KG1 (cell line): ENCODE measurements at regions not wholly inside any gene's neighbourhood (a gene's known extent, or its start where the extent isn't known, plus 50 kb on each side); places are given as distances from the start of the nearest gene placed in this dataset.
"Not testable (repeated sequence)": the region's sequence is repeated elsewhere in the genome, so short reads cannot be mapped to it uniquely, and the experiment has no call there.

ENCODE experiments used
- DNase-seq: peaks from one replicate; lab custom pipeline; 2025; lab: John Stamatoyannopoulos, UW

DNA sequence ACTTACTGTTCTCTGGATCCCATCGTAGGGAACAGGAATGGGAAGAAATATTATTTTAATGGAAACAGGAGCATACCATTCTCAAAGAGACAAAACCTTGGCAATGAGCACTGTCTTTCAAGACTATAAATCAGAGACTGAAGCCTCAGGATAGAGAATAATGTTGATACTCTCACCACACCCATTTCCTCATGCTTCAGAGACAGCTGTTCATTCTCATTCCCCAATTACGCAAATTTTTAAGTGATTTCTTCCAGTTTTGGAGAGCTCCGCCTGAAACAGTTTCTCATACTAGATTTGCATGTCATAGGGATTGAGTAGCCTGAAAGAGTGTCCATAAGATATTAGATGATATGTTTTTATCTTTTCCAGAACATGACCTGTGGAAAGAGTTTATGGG is 290.5 kb upstream of the RASA1 start:
- DNase-seq = no peak

DNA sequence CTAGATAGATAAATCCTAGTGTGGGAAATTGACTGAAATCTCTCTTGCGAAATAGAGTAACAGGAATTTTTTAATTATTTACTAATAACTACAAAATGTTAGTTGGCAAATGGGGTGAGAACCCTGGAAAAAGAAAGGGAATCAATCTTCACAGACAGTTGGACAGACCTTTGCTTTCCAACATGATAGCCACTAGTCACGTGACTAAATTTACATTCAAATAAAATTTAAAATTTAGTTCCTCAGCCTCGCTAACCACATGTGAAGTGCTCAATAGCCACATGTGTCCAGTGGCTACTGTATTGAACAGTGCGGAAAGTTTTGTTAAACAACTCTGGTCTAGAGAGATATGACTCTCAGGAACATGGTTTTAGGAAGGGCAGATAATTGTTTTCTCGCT is 289.9 kb upstream of the RASA1 start:
- DNase-seq = no peak

DNA sequence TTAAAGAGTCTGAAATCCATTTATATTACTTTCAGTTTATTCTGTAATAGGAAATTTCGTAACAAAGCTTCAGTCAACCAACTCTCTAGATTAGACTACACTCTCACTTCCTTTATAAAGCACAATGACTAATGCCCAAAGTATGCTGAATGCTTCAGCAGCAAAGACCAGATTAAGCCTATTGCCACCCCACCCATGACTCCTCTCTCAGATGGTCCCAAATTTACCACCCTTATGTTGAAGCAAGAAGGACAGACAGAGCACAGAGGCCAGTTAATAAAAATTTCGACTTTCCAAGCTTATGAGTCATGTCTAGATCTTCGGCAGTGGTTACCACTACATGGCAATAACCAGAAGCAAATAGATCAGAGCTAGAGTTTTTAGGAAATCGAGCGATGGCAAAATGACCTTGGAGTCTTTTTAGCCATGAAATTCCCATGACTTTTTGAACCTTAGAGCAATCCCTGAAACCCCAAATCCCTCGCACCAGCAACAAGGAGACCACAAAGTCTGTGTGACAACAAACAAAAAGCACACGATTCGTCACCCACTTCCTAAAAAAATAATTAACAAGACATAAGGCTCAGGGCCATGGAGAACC is 287.8 kb upstream of the RASA1 start:
- DNase-seq = no peak

DNA sequence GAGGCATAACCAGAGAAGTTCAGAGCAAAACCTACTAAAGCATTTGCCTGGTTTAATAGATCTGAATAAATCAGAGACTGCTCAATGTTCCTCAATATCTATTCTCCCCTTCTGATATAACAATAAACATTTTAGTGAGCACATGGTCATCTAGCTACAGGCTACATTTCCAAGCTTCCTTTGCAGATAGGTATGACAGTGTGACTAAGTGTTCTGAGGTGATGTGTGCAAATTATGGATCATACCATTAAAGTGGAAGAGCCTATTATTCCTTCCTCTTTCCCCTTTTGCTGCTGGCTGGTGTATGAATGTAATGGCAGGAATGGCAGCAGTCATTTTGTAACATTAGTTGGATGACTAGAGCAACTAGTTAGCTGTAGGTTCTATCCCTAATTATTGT is 285.8 kb upstream of the RASA1 start:
- no peak for DNase-seq

DNA sequence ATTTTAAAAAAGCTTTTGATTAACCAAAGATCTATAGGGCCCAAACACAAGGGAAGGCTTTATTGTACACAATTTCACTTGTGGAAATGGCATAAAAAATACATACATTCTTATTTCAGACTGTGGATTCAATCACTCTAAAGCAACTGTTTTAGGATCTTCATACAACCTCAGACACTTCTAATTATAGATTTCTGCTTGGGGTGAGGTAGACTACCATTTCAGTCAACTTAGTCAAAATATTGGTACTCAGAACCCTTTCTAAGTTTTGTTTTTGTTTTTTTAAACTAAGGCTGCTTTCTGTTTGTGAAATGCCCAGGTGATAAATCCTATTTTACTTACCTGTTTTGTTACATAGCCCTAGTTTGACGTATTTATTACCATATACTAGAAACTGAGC is 284.5 kb upstream of the RASA1 start:
- no peak for DNase-seq

DNA sequence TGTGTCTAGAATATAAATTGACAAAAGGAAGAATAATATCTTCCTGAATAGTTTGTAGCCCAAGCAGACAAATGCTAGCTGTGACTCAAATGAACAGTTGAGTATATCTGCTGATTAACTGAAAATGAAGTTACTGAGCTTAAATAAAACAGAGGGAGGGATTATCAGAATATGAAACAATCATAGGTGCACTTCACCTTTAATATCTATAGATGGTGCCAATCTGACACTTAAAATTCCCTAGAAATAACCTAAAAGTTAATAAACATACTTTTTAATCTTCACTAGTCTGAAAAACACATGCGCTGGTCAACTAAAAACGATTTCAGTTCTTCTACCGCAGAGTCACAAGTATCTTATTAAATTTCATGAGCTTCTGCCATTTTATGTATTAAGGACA is 280.8 kb upstream of the RASA1 start:
- no peak for DNase-seq

DNA sequence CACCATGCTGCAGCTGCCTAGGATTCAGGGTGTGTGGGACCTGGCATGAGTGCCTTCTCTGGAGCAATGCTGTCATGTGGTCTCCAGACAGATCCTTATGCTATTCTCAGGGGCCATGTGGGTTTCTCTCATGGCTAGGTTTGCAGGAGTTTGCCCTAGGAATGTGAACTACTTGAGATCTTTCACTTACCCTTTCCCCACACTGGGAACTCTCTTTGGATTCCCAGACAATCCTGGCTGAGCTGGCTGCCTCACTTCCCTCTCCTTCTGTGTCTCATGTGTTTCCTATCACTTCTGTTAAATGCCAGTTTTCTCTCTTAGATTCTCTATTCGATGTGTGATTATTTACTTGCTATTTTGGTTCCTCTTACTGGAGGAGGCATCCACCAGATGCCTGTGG is 270.2 kb upstream of the RASA1 start:
- DNase-seq = no peak

DNA sequence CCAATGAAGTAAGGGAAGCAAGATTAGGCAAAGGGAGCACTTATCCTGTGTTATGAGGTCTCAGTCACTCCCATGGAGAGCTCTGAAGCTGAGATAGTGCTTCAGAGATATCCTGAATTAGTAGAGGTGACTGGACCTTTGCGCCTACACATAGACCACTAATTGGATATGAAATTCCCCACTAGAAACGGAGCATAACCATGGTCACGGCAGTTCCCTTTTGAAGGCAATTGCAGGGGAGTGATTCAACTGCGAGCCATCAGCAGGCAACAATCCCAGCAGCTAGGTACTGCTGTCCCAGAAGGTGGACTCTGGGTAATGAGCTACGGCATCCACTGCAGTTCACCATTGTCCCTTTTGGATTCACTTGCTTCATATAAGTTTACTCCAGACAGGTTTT is 267.7 kb upstream of the RASA1 start:
- DNase-seq = no peak

DNA sequence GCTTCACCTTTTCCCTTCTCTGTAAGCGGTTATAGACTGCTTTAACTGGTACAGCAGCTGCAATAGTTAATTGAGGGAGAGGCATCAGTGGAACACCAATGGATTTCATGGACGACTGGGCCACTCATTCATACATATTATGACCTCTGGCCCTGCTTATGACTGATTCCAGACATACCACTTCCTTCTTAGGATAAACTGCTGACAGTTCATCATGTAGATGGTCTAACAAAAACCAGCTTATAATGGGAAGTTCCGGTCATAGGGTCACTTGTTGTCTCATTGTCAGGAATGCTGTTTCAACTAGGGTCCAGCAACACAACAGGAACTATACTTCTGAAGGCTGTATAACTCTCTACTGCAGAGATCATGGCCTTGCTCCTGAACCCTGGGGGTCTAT is 265.2 kb upstream of the RASA1 start:
- no peak for DNase-seq

DNA sequence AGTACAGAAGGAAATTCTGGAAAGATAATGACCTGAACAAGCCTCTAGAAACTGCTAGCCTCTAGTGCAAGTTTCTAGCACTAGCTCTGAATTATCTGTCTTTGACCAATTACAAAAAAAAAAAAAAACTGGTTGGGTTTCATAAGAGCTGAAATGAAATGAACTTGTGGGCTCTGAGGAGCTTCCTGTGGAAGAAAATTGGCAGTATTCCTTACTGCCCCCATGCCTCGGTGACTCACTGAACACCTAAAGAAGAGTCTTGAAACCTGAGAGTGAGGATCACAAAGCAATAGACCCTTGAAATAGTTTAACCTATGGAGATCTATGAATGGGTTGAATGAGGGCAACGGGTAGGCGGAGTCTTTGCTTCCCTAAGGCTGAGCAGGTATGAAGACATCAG is 263.6 kb upstream of the RASA1 start:
- no peak for DNase-seq

DNA sequence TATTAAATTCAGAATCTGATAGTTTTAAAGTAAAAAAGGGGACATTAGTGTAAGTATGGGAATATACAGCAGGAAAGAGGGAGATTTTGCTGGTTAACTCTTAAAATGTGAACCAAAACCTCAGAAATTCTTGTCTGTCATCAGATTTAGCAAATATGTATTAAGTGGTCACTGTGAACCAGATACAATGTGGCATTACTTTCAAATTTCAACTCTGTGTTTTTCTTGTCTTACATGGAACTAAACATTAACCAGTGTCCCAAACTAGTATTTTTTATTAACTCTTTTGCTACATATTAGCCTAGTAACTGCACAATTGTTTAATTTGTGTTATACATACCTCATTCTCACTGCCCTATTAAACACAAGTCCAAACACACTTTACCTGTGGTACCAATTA is 259.9 kb upstream of the RASA1 start:
- no peak for DNase-seq

DNA sequence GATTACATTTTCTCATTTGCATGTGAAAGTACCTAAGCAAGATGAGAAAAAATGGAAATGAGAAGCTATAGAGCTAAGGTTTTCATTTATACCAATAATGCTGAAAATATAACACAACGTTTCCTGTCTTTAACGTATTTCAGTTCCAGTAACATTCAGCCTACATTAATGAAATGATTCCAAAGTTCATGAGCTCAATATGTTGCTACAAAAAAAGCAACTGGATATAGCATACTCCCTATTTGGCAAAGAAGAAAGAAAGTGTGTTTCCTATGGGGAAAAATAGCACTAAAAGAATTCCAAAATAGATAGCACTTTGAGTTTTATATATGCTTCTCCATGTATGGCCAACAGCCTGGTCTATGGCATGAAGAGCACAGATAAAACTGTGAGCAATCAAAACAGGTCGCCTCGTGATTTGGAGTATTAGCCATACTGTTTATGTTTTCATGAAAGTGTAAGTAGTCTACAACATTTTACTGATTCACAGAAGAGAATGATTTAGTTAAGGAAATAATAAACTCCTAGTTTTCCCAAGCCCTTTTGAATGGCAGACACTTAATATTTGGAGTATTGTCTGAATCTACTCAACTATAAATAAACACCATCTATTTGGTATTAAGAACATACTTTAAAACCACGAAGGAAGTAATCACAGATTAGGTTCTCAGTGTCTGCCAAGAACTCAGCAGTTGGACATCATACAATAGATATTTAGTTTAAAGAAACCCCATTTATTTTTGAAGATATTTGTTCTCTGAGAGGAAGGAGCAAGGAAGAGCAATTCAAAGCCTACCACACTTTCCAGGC is 258.7 kb upstream of the RASA1 start:
- no peak for DNase-seq

DNA sequence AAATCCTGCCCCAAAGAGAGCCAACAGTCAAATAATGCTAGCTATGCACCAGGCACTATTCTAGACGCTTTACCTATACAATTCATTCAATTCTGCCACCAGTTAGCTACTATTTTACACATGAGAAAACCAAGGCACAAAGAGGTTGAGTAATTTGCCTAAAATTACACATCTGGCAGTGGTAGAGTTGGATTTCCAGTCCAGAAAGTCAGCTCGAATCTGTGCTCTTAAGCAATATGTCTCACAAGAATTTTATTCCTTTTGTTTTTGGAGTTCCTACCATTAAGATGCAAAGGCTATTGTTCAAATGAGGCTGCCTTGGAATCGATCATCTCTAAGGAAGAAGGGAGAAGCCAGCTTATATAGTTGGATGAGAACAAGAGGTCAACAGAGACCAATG is 256.9 kb upstream of the RASA1 start:
- DNase-seq = no peak

DNA sequence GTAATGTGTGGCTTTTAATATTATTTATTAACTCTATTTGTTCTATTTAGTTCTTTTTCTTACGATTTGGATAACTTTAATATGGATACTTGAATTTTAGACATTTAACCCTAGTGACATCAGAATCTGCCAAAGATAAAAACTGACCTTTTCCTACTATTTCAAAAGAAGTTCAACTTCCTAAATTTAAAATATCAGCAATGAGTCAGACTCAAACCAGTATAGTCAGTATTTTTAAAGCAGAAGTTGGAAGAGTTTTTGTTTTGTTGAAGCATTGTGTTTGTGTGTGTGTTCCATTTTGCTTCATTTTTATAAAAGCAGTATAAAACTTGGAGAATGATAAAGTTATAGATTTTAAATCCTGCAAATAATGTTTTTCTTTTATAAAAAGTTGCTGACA is 251.8 kb upstream of the RASA1 start:
- DNase-seq = no peak

DNA sequence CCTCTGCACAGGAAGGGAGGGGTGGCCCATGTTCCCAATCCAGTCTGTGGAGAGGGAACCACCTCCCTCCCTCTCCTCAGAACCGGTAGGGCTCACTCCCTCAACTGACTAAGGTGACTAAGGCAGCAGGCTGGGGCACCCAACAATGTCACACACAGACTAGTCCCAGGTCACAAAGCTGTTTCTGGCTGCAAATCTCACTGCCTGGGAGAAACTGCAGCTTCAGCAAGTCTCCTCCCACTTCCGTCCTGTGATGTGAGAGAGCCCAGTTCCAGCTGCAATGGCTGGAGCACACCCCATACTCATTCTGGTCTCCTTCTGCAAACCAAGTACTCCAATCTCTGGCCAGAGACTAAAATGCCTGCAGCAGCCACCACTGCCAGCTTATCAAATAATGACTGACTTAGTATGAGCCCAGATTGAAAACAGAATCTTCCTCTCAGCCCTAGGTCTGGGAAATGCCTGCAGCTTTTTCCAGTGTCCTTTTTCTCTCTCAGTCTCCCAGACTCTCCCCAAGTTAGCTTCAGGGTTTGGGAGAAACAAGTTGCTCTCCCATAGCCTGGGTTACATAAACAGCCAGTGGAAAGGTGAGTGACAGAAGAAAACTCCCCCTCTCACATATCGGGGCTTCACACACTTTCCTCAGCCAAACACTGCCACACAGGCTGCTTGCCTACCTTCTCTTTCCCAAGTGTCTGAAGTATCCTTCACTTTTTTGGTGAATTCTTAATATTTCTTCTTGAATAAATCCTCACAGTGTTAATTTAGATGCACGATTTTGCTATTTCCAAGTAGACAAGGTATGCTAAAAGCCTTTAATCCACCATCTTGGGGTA is 247.4 kb upstream of the RASA1 start:
- DNase-seq = no peak

DNA sequence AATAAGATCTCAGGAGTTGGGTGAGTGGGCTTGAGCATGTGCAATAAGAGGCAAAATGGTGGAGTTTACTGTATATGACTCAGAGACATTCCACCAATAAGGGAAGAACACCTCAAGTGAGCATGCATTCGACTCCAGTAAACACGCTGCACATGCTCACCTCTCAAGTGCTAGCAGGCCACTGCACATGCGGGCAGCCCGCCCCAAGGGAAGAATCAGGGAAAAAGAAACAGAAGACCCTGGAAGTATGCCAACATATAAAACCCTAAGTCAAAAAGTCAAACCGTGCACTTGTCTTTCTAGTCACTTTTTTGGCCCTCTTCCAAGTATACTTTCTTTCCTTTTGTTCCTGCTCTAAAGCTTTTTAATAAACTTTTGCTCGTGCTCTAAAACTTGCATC is 245.3 kb upstream of the RASA1 start:
- no peak for DNase-seq

DNA sequence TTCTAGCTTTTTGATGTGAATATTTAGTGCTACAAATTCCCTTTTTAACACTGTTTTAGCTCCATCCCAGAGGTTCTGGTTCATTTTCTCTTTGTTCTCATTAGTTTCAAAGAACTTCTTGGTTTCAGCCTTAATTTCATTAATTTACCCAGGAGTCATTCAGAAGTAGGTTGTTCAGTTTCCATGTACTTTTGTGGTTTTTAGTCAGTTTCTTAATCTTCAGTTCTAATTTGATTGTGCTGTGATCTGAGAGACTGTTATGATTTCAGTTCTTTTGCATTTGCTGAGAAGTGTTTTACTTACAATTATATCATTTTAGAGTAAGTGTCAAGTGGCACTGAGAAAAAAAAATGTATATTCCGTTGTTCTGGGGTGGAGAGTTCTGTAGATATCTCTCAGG is 240.1 kb upstream of the RASA1 start:
- no peak for DNase-seq

DNA sequence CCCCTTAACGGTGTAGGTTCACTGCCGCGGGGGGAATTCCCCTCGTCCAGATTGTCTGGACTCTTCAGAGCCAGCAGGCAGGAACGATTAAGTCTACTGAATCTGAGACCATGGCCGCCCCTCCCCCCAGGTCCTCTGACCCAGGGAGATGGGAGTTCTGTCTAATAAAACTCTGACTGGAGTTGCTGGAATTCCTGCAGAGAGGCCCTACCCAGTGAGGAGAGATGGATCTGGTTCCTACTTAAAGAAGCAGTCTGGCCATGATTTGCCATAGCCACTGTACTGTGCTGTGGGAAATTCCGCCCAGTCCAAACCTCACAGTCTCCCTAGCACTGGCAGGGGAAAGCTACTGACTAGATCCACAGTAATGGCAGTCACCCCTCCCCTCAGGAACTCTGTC is 237.7 kb upstream of the RASA1 start:
- no peak for DNase-seq

DNA sequence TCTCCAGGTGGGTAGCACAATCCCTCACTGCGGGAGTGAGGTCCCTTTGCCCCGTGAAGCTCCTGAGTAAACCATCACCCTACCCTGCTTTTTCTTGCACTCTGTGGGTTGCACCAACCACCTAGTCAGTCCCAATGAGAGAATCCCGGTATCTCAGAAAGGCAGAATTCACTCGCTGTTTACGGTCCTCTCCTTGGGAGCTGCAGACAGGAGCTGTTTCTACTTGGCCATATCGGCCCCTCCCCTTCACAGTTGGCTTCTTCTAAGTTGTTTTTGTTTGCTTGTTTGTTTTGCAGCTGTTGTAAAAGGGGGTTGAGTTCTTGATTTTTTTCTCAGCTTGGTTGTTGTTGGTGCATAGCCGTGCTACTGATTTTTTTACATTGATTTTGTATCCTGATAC is 237.0 kb upstream of the RASA1 start:
- no peak for DNase-seq

DNA sequence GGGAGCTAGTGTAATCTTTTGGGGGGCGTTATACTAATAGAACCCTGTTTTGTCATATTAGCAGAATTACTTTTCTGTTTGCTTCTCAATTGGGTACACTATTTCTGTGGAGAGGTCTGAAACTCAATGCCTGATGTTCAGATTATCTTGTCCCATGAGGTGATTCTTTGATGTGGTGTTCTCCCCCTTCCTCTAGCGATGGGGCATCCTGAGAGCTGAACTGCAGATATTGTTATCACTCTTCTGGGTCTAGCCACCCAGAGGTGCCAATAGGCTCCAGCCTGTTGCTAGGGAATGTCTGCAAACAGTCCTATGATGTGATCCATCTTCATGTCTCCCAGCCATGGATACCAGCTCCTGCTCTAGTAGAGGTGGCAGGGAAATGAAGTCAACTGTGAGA is 233.1 kb upstream of the RASA1 start:
- no peak for DNase-seq

DNA sequence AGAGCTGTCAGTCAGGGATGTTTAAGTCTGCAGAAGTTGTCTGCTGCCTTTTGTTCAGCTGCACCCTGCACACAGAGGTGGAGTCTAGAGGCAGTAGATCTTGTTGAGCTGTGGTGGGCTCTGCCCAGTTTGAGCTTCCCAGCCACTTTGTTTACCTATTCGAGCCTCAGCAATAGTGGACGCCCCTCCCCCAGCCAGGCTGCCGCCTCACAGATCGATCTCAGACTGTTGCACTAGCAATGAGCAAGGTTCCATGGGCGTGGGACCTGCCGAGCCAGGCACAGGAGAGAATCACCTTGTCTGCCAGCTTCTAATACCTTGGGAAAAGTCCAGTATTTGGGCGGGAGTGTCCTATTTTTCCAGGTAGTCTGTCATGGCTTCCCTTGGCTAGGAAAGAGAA is 225.1 kb upstream of the RASA1 start:
- no peak for DNase-seq

DNA sequence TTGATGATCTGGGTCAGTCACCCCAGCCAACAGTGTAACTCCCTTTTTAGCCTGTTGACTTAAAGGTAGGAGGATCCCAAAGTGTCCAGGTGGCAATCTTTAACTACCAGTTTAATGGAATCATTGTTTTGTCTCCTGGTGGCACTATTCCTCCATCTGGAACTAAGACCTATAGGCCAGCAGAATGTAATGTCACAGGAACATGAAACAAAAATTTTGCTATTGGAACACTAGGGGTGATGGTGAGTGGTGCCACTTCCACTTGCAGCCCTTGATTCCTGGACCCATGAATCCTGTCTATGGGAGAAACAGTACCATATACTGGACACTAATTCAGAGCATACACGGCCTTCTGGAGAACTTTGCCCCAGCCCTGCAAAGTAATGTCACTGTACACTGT is 219.5 kb upstream of the RASA1 start:
- no peak for DNase-seq

DNA sequence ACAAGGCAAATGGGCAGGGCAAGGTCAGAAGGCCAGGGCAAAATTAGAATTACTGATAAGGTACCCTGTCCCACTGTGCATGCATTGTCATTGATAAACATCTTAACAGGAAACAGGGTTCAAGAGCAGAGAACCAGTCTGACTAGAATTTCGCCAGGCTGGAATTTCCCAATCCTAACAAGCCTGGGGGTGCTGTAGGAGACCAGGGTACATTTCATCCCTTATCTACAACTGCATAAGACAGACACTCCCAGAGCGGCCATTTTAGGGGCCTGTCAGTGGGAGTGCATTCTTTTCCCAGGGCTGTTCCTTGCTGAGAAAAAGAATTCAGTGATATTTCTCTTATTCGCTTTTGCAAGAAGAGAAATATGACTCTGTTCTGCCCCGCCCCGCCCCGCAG is 218.7 kb upstream of the RASA1 start:
- not testable (repeated sequence) for DNase-seq
